Esophagus squamous epithelium (tissue), 4 donors: ENCODE measurements at regions not wholly inside any gene's neighbourhood (a gene's known extent, or its start where the extent isn't known, plus 50 kb on each side); places are given as distances from the start of the nearest gene placed in this dataset.

Source experiments
- CTCF ChIP-seq, 6 experiments: fragments of 450-650 bp in 4 of 6; fragments of 200-600 bp in 2 of 6; sonication (generic) in 2 of 6; IDR thresholded peaks; one replicate each; pipeline ENCODE4 v1.5.1; 2016 to 2019; ENCODE audit warnings: antibody characterized with exemption in 6 of 6, mild to moderate bottlenecking in 4 of 6, moderate library complexity in 4 of 6
- POLR2A ChIP-seq, 4 donors: fragments of 450-650 bp; IDR thresholded peaks; one replicate each; pipeline ENCODE4 v1.6.1; 2017; ENCODE audit warnings: antibody characterized with exemption in 4 of 4, mild to moderate bottlenecking in 4 of 4, moderate library complexity in 3 of 4

- no peak for TF ChIP-seq CTCF (IDR thresholded peaks at IDR 0.05)
- TF ChIP-seq POLR2A (IDR thresholded peaks at IDR 0.05): no peak
These were observed 258.8 kb downstream of the MIAT start for GRCh38 chr22:26916236-26916635.
